Progenitor cell of endocrine pancreas (in vitro differentiated cells): ENCODE measurements at regions not wholly inside any gene's neighbourhood (a gene's known extent, or its start where the extent isn't known, plus 50 kb on each side); places are given as distances from the start of the nearest gene placed in this dataset.
"Not testable (repeated sequence)": the region's sequence is repeated elsewhere in the genome, so short reads cannot be mapped to it uniquely, and the experiment has no call there.

ENCODE experiments used
- DNase-seq: peaks from one replicate; pipeline ENCODE4 v3.0.0; 2021; ENCODE audit warnings: low spot score; ENCODE audit not compliant: unreplicated experiment
- H3K27ac Mint-ChIP-seq: 2 replicates; pipeline ENCODE4 v1.8.0; 2021; ENCODE audit warnings: mild to moderate bottlenecking, moderate library complexity, mixed read lengths
- H3K27me3 Mint-ChIP-seq: 2 replicates; pipeline ENCODE4 v1.8.0; 2021; ENCODE audit warnings: mixed read lengths
- H3K36me3 Mint-ChIP-seq: 2 replicates; pipeline ENCODE4 v1.8.0; 2022; ENCODE audit warnings: mixed read lengths; ENCODE audit not compliant: insufficient read depth
- H3K4me1 Mint-ChIP-seq: 2 replicates; pipeline ENCODE4 v1.8.0; 2021; ENCODE audit warnings: low read depth, mixed read lengths
- H3K4me3 Mint-ChIP-seq: 2 replicates; pipeline ENCODE4 v1.8.0; 2021; ENCODE audit warnings: low read depth, mild to moderate bottlenecking, moderate library complexity, mixed read lengths
- H3K9me3 Mint-ChIP-seq: 2 replicates; pipeline ENCODE4 v1.8.0; 2021; ENCODE audit warnings: low read depth, mixed read lengths
- CTCF ChIP-seq: fragments of 200-600 bp; sonication (generic); IDR thresholded peaks from one replicate; pipeline ENCODE4 v1.5.0; 2021; ENCODE audit warnings: antibody characterized with exemption, mild to moderate bottlenecking; ENCODE audit not compliant: unreplicated experiment

GRCh38 chr10:85137253-85137652, 808.9 kb downstream of the CCSER2 start:
- peaks cover 28% of the 10 kb centered on the region for H3K4me1 Mint-ChIP-seq
- no peaks in the 10 kb centered on the region for H3K36me3 Mint-ChIP-seq
- peaks cover 2% of the 10 kb centered on the region for H3K9me3 Mint-ChIP-seq
- H3K27me3 Mint-ChIP-seq = no peaks in the 10 kb centered on the region
- H3K4me3 Mint-ChIP-seq = no peak overlapping the region
- DNase-seq = no peak
- TF ChIP-seq CTCF = no peak
- no peak overlapping the region for H3K27ac Mint-ChIP-seq

GRCh38 chr10:85138046-85138445, 809.7 kb downstream of the CCSER2 start:
- H3K27ac Mint-ChIP-seq = no peak overlapping the region

GRCh38 chr10:85139124-85139523, 810.7 kb downstream of the CCSER2 start:
- H3K4me1 Mint-ChIP-seq = peaks cover 27% of the 10 kb centered on the region
- no peaks in the 10 kb centered on the region for H3K36me3 Mint-ChIP-seq
- no peaks in the 10 kb centered on the region for H3K27me3 Mint-ChIP-seq
- DNase-seq = no peak
- no peak overlapping the region for H3K4me3 Mint-ChIP-seq
- H3K27ac Mint-ChIP-seq = peak overlapping the region; percentile 53
- TF ChIP-seq CTCF = no peak
- H3K9me3 Mint-ChIP-seq = peaks cover 3% of the 10 kb centered on the region

More at GRCh38 chr10:85138046-85138445, 809.7 kb downstream of the CCSER2 start:
- Mint-ChIP-seq H3K36me3 (no peaks in the 10 kb centered on the region), H3K9me3 (peaks cover 3% of the 10 kb centered on the region), H3K4me1 (peaks cover 28% of the 10 kb centered on the region), H3K27me3 (no peaks in the 10 kb centered on the region), H3K4me3 (no peak overlapping the region)
- no peak for TF ChIP-seq CTCF
- DNase-seq = no peak

GRCh38 chr10:85141520-85141919, 813.1 kb downstream of the CCSER2 start:
- not testable (repeated sequence) for H3K27me3 Mint-ChIP-seq, H3K4me3 Mint-ChIP-seq, H3K36me3 Mint-ChIP-seq, H3K27ac Mint-ChIP-seq, DNase-seq, H3K9me3 Mint-ChIP-seq
- peaks cover 24% of the 10 kb centered on the region for H3K4me1 Mint-ChIP-seq

GRCh38 chr10:85145966-85146365, 817.6 kb downstream of the CCSER2 start:
- Mint-ChIP-seq H3K36me3 (peaks cover 2% of the 10 kb centered on the region), H3K4me3 (no peak overlapping the region), H3K27me3 (peaks cover 21% of the 10 kb centered on the region), H3K4me1 (peaks cover under 1% of the 10 kb centered on the region), H3K9me3 (peaks cover 6% of the 10 kb centered on the region), H3K27ac (no peak overlapping the region)
- TF ChIP-seq CTCF = no peak
- no peak for DNase-seq

GRCh38 chr10:85147346-85148250, 819.2 kb downstream of the CCSER2 start:
- no peak for TF ChIP-seq CTCF

More at GRCh38 chr10:85147346-85148250, 819.2 kb downstream of the CCSER2 start:
- peaks cover 4% of the 10 kb centered on the region for H3K9me3 Mint-ChIP-seq
- DNase-seq = no peak
- H3K27ac Mint-ChIP-seq = no peak overlapping the region
- H3K36me3 Mint-ChIP-seq = peaks cover 2% of the 10 kb centered on the region
- H3K4me3 Mint-ChIP-seq = no peak overlapping the region
- peaks cover 2% of the 10 kb centered on the region for H3K4me1 Mint-ChIP-seq
- peaks cover 21% of the 10 kb centered on the region for H3K27me3 Mint-ChIP-seq
